Activated CD8-positive, alpha-beta memory T cell treated with anti-CD3 and anti-CD28 coated beads for 36 hours (primary cell): ENCODE measurements at regions not wholly inside any gene's neighbourhood (a gene's known extent, or its start where the extent isn't known, plus 50 kb on each side); places are given as distances from the start of the nearest gene placed in this dataset.

ENCODE experiments used
- CTCF ChIA-PET: fragments of 350-600 bp; sonication (Branson Sonifier 250); formaldehyde crosslinking; loops from one replicate; lab custom pipeline; 2021; ENCODE audit warnings: antibody characterized with exemption; lab: Charles Lee
- POLR2A ChIA-PET: fragments of 350-600 bp; sonication (Branson Sonifier 250); formaldehyde crosslinking; loops from one replicate; lab custom pipeline; 2021; ENCODE audit warnings: antibody characterized with exemption; lab: Charles Lee

- CTCF ChIA-PET = no interaction called here
- POLR2A ChIA-PET = no interaction called here
Measured at GRCh38 chr3:25143356-25144025, 284.6 kb upstream of the RARB start.

GRCh38 chr3:25144430-25144829 lies 283.6 kb upstream of the RARB start:
- POLR2A ChIA-PET = no interaction called here
- CTCF ChIA-PET = no interaction called here

GRCh38 chr3:25145176-25145575 lies 282.9 kb upstream of the RARB start:
- ChIA-PET CTCF (no interaction called here), POLR2A (no interaction called here)

DNA sequence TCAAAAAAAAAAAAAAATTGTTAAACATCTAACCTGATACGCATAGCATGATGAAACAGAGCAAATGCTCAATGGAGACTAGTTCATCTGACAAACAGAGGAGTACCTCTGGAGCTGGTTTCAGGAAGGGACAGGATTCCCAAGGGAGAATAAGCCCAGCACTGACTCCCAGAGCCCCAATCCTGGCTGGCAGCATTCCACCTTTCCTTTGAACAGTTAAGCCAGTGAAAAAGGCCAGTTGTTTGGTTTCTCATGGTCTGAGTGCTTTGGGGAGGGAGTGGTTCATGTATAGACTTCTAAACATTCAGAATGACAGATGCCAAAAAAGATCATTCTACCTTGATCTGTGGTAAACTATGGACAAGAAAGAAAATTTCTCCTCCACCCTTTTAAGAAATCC lies 277.9 kb upstream of the RARB start:
- ChIA-PET POLR2A (no interaction called here), CTCF (no interaction called here)

GRCh38 chr3:25151281-25151902 lies 276.7 kb upstream of the RARB start:
- ChIA-PET POLR2A (no interaction called here), CTCF (no interaction called here)

GRCh38 chr3:25151903-25152295 lies 276.2 kb upstream of the RARB start:
- POLR2A ChIA-PET = no interaction called here
- CTCF ChIA-PET = no interaction called here

GRCh38 chr3:25153136-25153535 lies 274.9 kb upstream of the RARB start:
- POLR2A ChIA-PET = no interaction called here
- CTCF ChIA-PET = no interaction called here

- ChIA-PET POLR2A (no interaction called here), CTCF (no interaction called here)
Measured at GRCh38 chr3:25153561-25153960, 274.5 kb upstream of the RARB start.

GRCh38 chr3:25155652-25156471 lies 272.2 kb upstream of the RARB start:
- POLR2A ChIA-PET = no interaction called here
- CTCF ChIA-PET = no interaction called here

DNA sequence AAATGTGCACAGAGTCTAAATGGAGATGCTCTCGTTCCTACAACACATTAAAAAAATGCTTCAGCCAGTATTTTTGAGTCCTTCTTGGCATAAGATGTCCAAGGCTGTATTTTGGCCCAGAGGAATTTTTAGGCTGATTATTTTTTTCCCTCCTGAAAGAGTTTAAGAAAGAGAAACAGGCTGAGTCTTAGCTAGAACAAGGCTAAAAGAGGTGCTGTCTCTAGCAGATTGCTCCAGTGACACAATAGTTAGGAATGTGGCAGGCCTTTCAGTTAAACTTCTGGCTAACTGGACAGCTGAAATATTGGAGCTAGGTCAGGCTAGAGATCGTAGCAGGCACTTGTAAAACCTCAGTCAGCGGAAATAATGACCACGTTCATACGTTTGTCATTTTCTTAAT lies 271.4 kb upstream of the RARB start:
- POLR2A ChIA-PET = no interaction called here

GRCh38 chr3:25165306-25165705 lies 262.8 kb upstream of the RARB start:
- ChIA-PET POLR2A (no interaction called here), CTCF (no interaction called here)

More for the DNA sequence above, 271.4 kb upstream of the RARB start:
- CTCF ChIA-PET = no interaction called here

DNA sequence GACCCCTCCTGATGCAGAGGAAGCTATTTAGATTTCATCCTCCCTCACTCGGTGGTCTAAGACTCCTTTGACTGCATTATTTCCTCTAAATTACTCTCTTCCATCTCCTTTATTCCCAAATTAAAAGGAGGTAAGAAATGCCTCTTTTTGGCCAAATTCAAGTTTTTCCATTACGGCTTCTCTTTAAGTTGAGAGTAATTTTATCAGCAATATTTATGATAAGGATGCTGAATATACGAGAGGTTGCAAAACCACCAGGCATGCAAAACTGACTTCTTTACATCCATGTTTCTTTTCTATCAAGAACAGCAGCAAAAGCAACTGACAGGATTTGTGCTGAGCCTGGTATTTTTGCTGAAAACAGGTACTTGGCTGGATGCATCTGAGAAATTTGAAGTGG lies 262.0 kb upstream of the RARB start:
- CTCF ChIA-PET = no interaction called here

DNA sequence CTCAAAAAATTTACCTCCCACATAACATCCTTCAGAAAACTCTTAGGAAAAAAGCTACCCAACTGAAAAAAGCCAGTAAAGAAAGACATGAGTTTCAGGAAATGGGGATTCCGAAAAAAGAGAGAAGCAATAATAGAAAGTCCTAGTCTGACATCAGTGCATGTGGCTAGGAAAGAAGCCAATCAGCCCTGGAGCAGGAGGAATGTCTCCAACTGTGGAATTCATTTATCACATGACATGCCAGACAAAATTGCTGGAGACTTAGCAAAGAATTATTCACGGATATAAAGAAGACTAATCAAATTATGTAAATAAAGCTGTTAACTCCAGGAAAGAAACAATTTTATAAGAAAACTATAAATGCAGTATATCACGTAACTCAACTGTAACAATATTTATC lies 258.9 kb upstream of the RARB start:
- CTCF ChIA-PET = no interaction called here

More for the DNA sequence above, 262.0 kb upstream of the RARB start:
- POLR2A ChIA-PET = no interaction called here

GRCh38 chr3:25170021-25170420 lies 258.0 kb upstream of the RARB start:
- POLR2A ChIA-PET = no interaction called here
- CTCF ChIA-PET = no interaction called here

More for the DNA sequence above, 258.9 kb upstream of the RARB start:
- POLR2A ChIA-PET = no interaction called here

DNA sequence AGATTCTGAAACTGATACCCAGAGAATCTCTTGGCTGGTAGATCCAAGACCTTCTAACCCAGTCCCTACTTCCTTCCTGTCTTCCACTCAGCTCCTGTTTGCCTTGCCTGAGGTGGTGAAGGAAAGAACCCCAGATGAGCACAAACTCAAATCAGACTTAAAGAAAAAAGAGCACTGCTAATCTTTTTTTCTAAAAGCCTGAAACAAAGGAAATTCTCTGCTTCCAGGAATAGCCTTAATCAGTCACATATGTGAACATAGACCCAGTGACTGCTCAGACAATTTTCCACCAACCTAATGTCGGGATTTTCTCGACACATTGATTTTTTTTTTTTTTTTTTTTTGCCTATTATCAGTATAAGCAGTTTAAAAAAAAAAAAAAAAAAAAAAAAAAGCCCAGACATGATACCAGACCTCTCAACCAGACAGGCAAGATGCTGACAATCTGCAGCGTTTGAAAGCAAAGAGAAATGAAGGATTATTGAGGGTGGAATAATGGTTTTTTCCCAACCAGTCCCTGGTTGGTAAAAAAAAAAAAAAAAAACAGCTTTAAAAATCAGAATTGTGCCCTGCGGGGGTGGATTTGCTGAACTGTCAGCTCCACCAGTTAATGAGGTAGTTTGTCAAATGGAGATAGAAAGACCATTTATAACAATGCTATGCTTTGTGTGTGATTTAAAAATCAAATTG lies 256.8 kb upstream of the RARB start:
- POLR2A ChIA-PET = no interaction called here
- CTCF ChIA-PET = no interaction called here

GRCh38 chr3:25171897-25172296 lies 256.2 kb upstream of the RARB start:
- ChIA-PET POLR2A (no interaction called here), CTCF (interaction anchor here (0.6 kb wide), 1 partner anchor 735 kb away, joined by 3 read pairs; no protein-coding TSS in a partner anchor)

- CTCF ChIA-PET = no interaction called here
- POLR2A ChIA-PET = no interaction called here
Measured at GRCh38 chr3:25173606-25174005, 254.5 kb upstream of the RARB start.

DNA sequence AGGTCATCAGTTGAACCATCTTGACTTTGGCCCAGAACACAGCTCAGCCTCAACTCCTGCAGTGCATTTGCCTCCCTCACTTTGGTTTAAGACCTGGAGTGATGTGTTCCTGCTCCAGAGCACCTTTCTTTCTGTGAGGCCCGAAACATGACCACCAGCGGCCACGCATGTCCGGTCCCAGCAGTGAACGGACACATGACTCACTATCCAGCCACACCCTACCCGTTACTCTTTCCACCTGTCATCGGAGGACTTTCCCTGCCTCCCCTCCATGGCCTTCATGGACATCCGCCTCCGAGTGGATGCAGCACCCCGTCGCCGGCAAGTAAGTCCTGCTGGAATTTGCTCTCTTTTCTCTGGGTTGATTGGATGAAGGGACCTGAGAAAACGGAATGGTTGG lies 253.8 kb upstream of the RARB start:
- ChIA-PET CTCF (no interaction called here), POLR2A (no interaction called here)

- CTCF ChIA-PET = no interaction called here
Measured at GRCh38 chr3:25177041-25177440, 251.0 kb upstream of the RARB start.

DNA sequence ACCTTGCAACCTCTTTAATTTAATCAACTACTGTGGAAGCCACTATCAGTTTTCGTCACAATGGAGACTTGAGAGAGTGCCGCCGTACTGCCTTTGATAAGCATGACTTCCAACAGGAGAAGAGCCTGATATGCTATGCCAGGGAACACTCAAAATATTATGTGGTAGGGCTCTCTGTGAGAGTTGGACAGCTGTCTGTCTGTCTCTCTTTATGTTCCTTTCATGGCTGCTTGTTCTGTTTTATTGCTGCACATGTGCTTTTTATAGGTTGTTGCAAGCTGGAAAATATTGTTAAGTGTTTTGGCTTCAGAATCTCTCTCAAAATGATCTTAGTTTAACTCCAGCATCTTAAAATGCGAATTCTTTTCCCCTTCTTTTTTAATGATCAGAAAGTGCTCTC lies 249.4 kb upstream of the RARB start:
- POLR2A ChIA-PET = no interaction called here
- CTCF ChIA-PET = no interaction called here

More at GRCh38 chr3:25177041-25177440, 251.0 kb upstream of the RARB start:
- POLR2A ChIA-PET = no interaction called here
